Small intestine (tissue), 7 donors: ENCODE measurements at regions not wholly inside any gene's neighbourhood (a gene's known extent, or its start where the extent isn't known, plus 50 kb on each side); places are given as distances from the start of the nearest gene placed in this dataset.
A peak's percentile ranks its signal among the peaks of the same experiment; 100 is the strongest.
"Not testable (repeated sequence)": the region's sequence is repeated elsewhere in the genome, so short reads cannot be mapped to it uniquely, and the experiment has no call there.

ENCODE experiments used
- DNase-seq, 2 donors: peaks; one replicate each; pipeline versions ENCODE4 v3.0.0 to v3.0.0-alpha.2; 2013
- FAIRE-seq: peaks from 2 replicates; lab custom pipeline; 2012; peaks lifted over from hg19 to GRCh38; lab: Jason Lieb, UNC
- H3K27ac ChIP-seq, 3 donors: one replicate each; pipeline ENCODE4 v1.5.1; 2013; ENCODE audit warnings: low read length in 2 of 3, mild to moderate bottlenecking in 2 of 3, control low read depth in 1 of 3, inconsistent platforms in 1 of 3, low read depth in 1 of 3, moderate library complexity in 1 of 3
- H3K27me3 ChIP-seq, 3 donors: one replicate each; pipeline ENCODE4 v1.6.1; 2013; ENCODE audit warnings: low read length in 3 of 3, inconsistent platforms in 1 of 3; ENCODE audit not compliant: control insufficient read depth in 3 of 3, insufficient read depth in 3 of 3
- H3K36me3 ChIP-seq, 3 donors: one replicate each; pipeline ENCODE4 v1.6.1; 2013; ENCODE audit warnings: low read length in 3 of 3, inconsistent platforms in 1 of 3, low read depth in 1 of 3, mild to moderate bottlenecking in 1 of 3, moderate library complexity in 1 of 3; ENCODE audit not compliant: control insufficient read depth in 3 of 3, insufficient read depth in 2 of 3
- H3K4me1 ChIP-seq, 3 donors: one replicate each; pipeline ENCODE4 v1.6.1; 2013; ENCODE audit warnings: low read length in 2 of 3, inconsistent platforms in 1 of 3, low read depth in 1 of 3, mild to moderate bottlenecking in 1 of 3, moderate library complexity in 1 of 3; ENCODE audit not compliant: control insufficient read depth in 3 of 3, insufficient read depth in 2 of 3
- H3K4me3 ChIP-seq, 3 donors: one replicate each; pipeline ENCODE4 v1.5.1; 2013; ENCODE audit warnings: low read length in 3 of 3, control low read depth in 1 of 3, inconsistent platforms in 1 of 3, low read depth in 1 of 3, mild to moderate bottlenecking in 1 of 3, moderate library complexity in 1 of 3
- H3K9me3 ChIP-seq, 2 donors: one replicate each; pipeline ENCODE4 v1.6.1; 2013; ENCODE audit warnings: low read depth in 1 of 2, low read length in 1 of 2; ENCODE audit not compliant: control insufficient read depth in 2 of 2, insufficient read depth in 1 of 2
- WGBS, 3 donors: extraction: QIAGEN DNeasy Blood & Tissue Kit; methylation state at CpG; one replicate each; pipeline ENCODE4 v1.1.7; 2013; 5-methylcytosine and 5-hydroxymethylcytosine counted together
- donor health status: healthy with polysubstance abuse.
- donor health status: control.
- donor health status: control.
- donor health status: Bipolar disorder and iron deficiency.
- donor health status: healthy.

- Histone ChIP-seq H3K4me3 (no peak overlapping the region), H3K27ac (no peak overlapping the region), H3K9me3 (peaks cover 0 to 12% of the 10 kb centered on the region in 2 donors), H3K36me3 (no peaks in the 10 kb centered on the region), H3K27me3 (no peaks in the 10 kb centered on the region), H3K4me1 (no peaks in the 10 kb centered on the region)
- DNase-seq (peak in 1 of 2 donors; percentile 45), FAIRE-seq (no peak)
Observed at GRCh38 chrX:94662689-94663088, 988.7 kb downstream of the FAM133A start.

- no peaks in the 10 kb centered on the region for H3K36me3 ChIP-seq
- no peak overlapping the region for H3K4me3 ChIP-seq
- H3K27me3 ChIP-seq, result no peaks in the 10 kb centered on the region
- WGBS, 3 donors, result 70 to 86% (median 71%) methylated on average over 2 of the region's 2 CpGs
- no peak overlapping the region for H3K27ac ChIP-seq
- FAIRE-seq (no peak), DNase-seq (no peak)
- H3K4me1 ChIP-seq, result no peaks in the 10 kb centered on the region
- no peaks in the 10 kb centered on the region for H3K9me3 ChIP-seq
Observed at GRCh38 chrX:94676285-94676684, 1002.3 kb downstream of the FAM133A start.

- Histone ChIP-seq H3K9me3 (no peaks in the 10 kb centered on the region), H3K27ac (no peak overlapping the region), H3K27me3 (no peaks in the 10 kb centered on the region), H3K4me1 (no peaks in the 10 kb centered on the region), H3K36me3 (no peaks in the 10 kb centered on the region), H3K4me3 (no peak overlapping the region)
- FAIRE-seq (no peak), DNase-seq (no peak)
- 29 to 57% (median 42%) methylated on average over 2 of the region's 2 CpGs for WGBS, 3 donors
Observed at GRCh38 chrX:94686071-94686470, 1012.1 kb downstream of the FAM133A start.

GRCh38 chrX:94695910-94696309 is 1021.9 kb downstream of the FAM133A start:
- Histone ChIP-seq H3K9me3 (no peaks in the 10 kb centered on the region), H3K4me1 (no peaks in the 10 kb centered on the region), H3K27ac (no peak overlapping the region), H3K4me3 (no peak overlapping the region), H3K27me3 (no peaks in the 10 kb centered on the region), H3K36me3 (no peaks in the 10 kb centered on the region)
- no peak for DNase-seq
- no peak for FAIRE-seq
- 16 to 51% (median 34%) methylated on average over 3 of the region's 3 CpGs for WGBS, 3 donors

- 86 to 91% (median 86%) methylated on average over 12 to 13 of the region's 15 CpGs for WGBS, 3 donors
- FAIRE-seq, result not testable (repeated sequence)
Observed at GRCh38 chrX:94704348-94705256, 1030.6 kb downstream of the FAM133A start.

GRCh38 chrX:94721386-94721785 is 1047.4 kb downstream of the FAM133A start:
- Histone ChIP-seq H3K9me3 (no peaks in the 10 kb centered on the region), H3K27ac (no peak overlapping the region), H3K4me1 (no peaks in the 10 kb centered on the region), H3K27me3 (no peaks in the 10 kb centered on the region), H3K4me3 (no peak overlapping the region), H3K36me3 (no peaks in the 10 kb centered on the region)
- no peak for FAIRE-seq
- no peak for DNase-seq
- 68 to 71% (median 69%) methylated on average over 2 of the region's 2 CpGs for WGBS, 3 donors

More at GRCh38 chrX:94704348-94705256, 1030.6 kb downstream of the FAM133A start:
- not testable (repeated sequence) for H3K27ac ChIP-seq, H3K9me3 ChIP-seq, H3K36me3 ChIP-seq, H3K4me3 ChIP-seq, H3K27me3 ChIP-seq, H3K4me1 ChIP-seq, DNase-seq

- no peak for FAIRE-seq
- Histone ChIP-seq H3K27ac (no peak overlapping the region), H3K36me3 (no peaks in the 10 kb centered on the region), H3K4me1 (no peaks in the 10 kb centered on the region), H3K27me3 (no peaks in the 10 kb centered on the region), H3K9me3 (no peaks in the 10 kb centered on the region), H3K4me3 (no peak overlapping the region)
- 75 to 93% (median 85%) methylated on average over 3 of the region's 3 CpGs for WGBS, 3 donors
- DNase-seq, result no peak
Observed at GRCh38 chrX:94722578-94722977, 1048.6 kb downstream of the FAM133A start.

GRCh38 chrX:94742772-94743171 is 1068.8 kb downstream of the FAM133A start:
- Histone ChIP-seq H3K4me1 (no peaks in the 10 kb centered on the region), H3K36me3 (no peaks in the 10 kb centered on the region), H3K27me3 (no peaks in the 10 kb centered on the region), H3K9me3 (peaks cover 0 to 2% of the 10 kb centered on the region in 2 donors), H3K27ac (no peak overlapping the region), H3K4me3 (no peak overlapping the region)
- WGBS, 3 donors, result 79 to 94% (median 92%) methylated on average over 3 of the region's 3 CpGs
- DNase-seq (no peak), FAIRE-seq (no peak)
